GM12874 (cell line): ENCODE measurements at regions not wholly inside any gene's neighbourhood (a gene's known extent, or its start where the extent isn't known, plus 50 kb on each side); places are given as distances from the start of the nearest gene placed in this dataset.

Source experiments
- CTCF ChIP-seq: IDR thresholded peaks from 2 replicates; pipeline ENCODE4 v1.5.1; 2011; ENCODE audit warnings: low read depth, mild to moderate bottlenecking, control low read depth, low read length, moderate library complexity; ENCODE audit not compliant: insufficient read depth

GRCh38 chr10:3339531-3339950 is 167.0 kb upstream of the PITRM1 start:
- no peak for TF ChIP-seq CTCF

DNA sequence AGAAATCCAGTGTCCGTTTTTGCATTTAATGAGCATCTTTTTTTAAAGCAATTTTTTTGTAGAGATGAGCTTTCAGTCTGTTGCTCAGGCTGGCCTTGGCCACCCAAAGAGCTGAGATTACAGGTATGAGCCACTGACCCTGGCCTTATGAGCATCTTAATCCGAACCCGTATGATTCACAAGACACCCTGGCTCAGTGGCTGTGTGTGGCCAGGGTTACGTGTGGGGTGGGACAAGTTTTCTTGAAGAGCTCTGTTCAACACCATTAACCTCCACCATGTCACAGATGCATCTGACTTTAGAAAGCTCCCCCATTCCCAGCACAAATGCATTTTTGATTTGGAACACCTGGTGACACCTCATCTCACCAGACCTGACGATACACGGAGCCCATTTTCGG is 166.5 kb upstream of the PITRM1 start:
- TF ChIP-seq CTCF: no peak

GRCh38 chr10:3337741-3338140 is 165.2 kb upstream of the PITRM1 start:
- no peak for TF ChIP-seq CTCF

DNA sequence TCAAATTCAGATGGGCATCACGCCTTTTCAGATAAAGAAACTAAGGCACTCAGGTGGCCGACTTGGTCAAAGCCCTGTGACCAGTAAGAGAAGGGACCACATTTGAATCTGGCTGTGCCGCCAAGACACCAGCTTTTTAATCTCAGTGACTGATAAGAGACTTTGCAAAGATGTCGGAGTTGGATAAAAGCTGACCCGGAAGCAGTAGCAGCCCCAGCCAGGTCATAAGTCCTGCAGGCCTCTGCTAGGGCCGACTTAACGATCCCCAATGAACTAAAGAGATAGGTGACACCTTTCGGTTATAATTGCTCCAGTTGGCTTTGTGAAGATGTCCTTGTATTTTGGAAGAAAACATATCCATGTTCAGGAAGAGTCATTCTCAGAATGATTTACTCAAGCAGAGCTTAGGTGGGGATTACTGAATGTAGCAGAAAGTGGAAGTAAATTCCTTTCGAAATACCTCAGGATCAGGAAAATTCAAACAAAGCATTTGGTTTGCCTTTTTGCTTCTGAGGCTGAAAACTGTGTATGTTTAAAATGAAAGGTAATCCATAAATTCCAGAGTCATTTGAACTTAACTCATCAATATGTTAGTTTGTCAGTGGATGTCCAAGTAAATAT is 164.2 kb upstream of the PITRM1 start:
- no peak for TF ChIP-seq CTCF

DNA sequence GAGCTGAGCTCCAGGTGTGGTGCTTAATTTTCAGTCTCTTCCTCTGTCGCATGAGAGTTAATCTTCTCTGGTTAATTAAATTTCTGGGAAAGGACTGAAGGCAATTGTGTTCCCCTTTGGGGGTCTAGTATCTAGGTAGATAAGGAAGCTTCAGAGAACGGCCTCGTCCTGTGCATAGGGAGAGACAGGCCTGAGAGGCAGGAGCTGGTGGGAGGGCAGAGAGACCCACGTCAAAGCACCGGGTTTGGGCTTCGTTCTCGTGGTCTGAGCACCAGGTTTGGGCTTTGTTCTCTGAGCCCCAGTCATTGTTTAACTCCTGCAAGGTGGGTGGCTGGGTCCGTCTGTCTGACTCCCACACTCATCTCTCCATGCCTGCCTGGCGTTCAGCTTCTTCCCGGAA is 160.8 kb upstream of the PITRM1 start:
- no peak for TF ChIP-seq CTCF

GRCh38 chr10:3331690-3332230 is 159.2 kb upstream of the PITRM1 start:
- no peak for TF ChIP-seq CTCF

- TF ChIP-seq CTCF: no peak
Observed at GRCh38 chr10:3331187-3331586, 158.6 kb upstream of the PITRM1 start.
